ENCODE measurements at regions not wholly inside any gene's neighbourhood (a gene's known extent, or its start where the extent isn't known, plus 50 kb on each side); places are given as distances from the start of the nearest gene placed in this dataset.

DNA sequence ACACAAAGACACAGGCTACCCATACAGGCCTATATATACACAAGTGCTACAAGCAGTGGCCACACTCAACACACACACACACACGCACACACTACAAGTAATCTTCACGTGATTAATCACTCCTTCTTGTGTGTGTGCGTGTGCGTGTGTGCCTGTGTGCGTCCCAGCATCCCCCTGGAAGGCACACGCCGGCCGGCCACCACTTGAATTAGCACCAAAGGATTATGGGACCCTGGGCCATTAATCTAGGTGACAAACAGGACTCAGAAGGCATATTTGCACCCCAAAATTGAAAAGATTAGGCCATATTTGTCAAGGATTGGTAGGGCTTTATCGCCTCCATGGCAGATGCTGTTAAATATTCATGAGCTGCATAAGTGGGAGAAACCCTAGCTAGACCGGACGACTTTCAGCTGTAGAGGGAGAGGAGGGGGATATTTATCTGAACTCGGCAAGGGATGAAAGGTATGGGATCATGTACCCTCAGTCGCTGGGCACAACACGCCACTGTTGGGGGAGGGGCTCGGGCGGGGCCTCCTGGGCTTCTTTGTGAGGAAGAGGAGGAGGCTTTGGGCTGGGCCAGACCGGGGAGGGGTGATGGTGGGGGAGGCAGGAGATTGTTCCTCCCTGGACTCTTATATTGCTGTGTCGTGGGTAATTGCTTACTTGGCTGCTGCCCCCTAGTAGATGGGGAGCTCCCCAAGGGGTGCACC, 89.6 kb upstream of the LHX5 start:
- Histone ChIP-seq H3K9me3 (ENCODE audit: control insufficient read depth in 1 of 2, insufficient read depth in 1 of 2, low read length in 2 of 2) (peaks cover 0 to 18% of the 10 kb centered on the region in 2 experiments), H3K27ac (ENCODE audit: low read depth in 1 of 2, low read length in 2 of 2) (no peak overlapping the region), H3K27me3 (ENCODE audit: control insufficient read depth in 1 of 2, insufficient read depth in 2 of 2, low read length in 2 of 2) (peaks cover 15 to 22% of the 10 kb centered on the region in 2 experiments), H3K4me3 (ENCODE audit: low read length) (no peak overlapping the region), H3K4me1 (ENCODE audit: insufficient read depth, low read length) (no peaks in the 10 kb centered on the region), H3K36me3 (ENCODE audit: insufficient read depth, low read length) (no peaks in the 10 kb centered on the region)
- intact Hi-C loops (cut with DNase I, micrococcal nuclease), result no loop called here
- ATAC-seq (ENCODE audit: poor library complexity), result no peak
- H3K4me3 Mint-ChIP-seq, result no peak overlapping the region
- CTCF ChIA-PET, result no interaction called here
- TF ChIP-seq, protein P1, sequence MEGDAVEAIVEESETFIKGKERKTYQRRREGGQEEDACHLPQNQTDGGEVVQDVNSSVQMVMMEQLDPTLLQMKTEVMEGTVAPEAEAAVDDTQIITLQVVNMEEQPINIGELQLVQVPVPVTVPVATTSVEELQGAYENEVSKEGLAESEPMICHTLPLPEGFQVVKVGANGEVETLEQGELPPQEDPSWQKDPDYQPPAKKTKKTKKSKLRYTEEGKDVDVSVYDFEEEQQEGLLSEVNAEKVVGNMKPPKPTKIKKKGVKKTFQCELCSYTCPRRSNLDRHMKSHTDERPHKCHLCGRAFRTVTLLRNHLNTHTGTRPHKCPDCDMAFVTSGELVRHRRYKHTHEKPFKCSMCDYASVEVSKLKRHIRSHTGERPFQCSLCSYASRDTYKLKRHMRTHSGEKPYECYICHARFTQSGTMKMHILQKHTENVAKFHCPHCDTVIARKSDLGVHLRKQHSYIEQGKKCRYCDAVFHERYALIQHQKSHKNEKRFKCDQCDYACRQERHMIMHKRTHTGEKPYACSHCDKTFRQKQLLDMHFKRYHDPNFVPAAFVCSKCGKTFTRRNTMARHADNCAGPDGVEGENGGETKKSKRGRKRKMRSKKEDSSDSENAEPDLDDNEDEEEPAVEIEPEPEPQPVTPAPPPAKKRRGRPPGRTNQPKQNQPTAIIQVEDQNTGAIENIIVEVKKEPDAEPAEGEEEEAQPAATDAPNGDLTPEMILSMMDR (IDR thresholded peaks at IDR 0.05), result no peak
- no peaks in the 10 kb centered on the region for H3K36me3 Mint-ChIP-seq (ENCODE audit: low read depth)
- DNase-seq, result no peak
- H3K9me3 Mint-ChIP-seq, result peaks cover 4% of the 10 kb centered on the region
- no peaks in the 10 kb centered on the region for H3K4me1 Mint-ChIP-seq (ENCODE audit: low read depth)
- peaks cover 68% of the 10 kb centered on the region for H3K27me3 Mint-ChIP-seq
- POLR2A ChIA-PET, result no interaction called here
- no peak overlapping the region for H3K27ac Mint-ChIP-seq

DNA sequence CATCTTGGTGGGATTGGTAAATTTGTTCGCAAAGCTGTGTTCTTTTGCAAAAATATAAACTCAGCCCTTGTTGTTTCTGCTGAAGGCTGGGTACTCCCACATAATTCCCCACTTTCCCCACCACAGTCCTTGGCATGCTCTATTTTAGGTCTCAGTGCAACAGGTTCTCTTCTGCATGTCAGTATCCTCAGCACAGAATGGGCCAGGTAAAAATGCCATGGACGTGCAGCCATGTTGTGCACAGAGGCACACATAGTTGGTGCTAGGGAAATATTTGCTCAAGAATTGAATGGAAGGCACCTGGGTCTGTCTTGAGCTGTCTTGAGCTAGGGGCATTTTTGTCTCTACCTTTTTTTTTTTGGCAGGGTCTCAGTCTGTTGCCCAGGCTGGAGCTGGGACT, 87.8 kb upstream of the LHX5 start:
- TF ChIP-seq, protein P1 (IDR thresholded peaks at IDR 0.05), result no peak
- Histone ChIP-seq H3K4me1 (ENCODE audit: insufficient read depth, low read length) (no peaks in the 10 kb centered on the region), H3K4me3 (ENCODE audit: low read length) (no peak overlapping the region), H3K9me3 (ENCODE audit: control insufficient read depth in 1 of 2, insufficient read depth in 1 of 2, low read length in 2 of 2) (peaks cover 0 to 11% of the 10 kb centered on the region in 2 experiments), H3K36me3 (ENCODE audit: insufficient read depth, low read length) (no peaks in the 10 kb centered on the region), H3K27ac (ENCODE audit: low read depth in 1 of 2, low read length in 2 of 2) (no peak overlapping the region), H3K27me3 (ENCODE audit: control insufficient read depth in 1 of 2, insufficient read depth in 2 of 2, low read length in 2 of 2) (peaks cover 11 to 12% of the 10 kb centered on the region in 2 experiments)
- H3K36me3 Mint-ChIP-seq (ENCODE audit: low read depth), result no peaks in the 10 kb centered on the region
- intact Hi-C loops (cut with DNase I, micrococcal nuclease), result no loop called here
- H3K9me3 Mint-ChIP-seq, result peaks cover 4% of the 10 kb centered on the region
- no peaks in the 10 kb centered on the region for H3K4me1 Mint-ChIP-seq (ENCODE audit: low read depth)
- ATAC-seq (ENCODE audit: poor library complexity) (no peak), DNase-seq (no peak)
- ChIA-PET POLR2A (no interaction called here), CTCF (no interaction called here)
- H3K27ac Mint-ChIP-seq, result no peak overlapping the region
- no peak overlapping the region for H3K4me3 Mint-ChIP-seq
- H3K27me3 Mint-ChIP-seq, result peaks cover 64% of the 10 kb centered on the region

DNA sequence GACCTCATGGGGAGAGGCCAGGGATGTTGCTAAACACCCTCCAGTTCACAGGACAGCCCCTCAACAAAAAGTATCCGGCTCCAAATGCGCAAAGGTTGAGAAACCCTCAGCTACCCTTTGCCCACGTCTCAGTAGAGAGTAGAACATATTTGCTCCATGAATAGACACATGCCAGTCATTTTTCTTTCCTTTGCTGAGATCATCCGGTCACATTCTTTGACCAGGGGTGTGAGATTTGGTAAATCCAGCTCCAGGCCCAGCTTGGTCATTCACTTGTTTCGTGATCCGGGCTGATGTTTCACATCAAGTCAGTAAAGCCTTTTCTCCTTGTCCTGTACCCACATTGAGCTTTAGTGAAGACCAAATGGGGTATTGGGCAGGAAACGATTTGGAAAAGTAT, 83.6 kb upstream of the LHX5 start:
- Histone ChIP-seq H3K9me3 (ENCODE audit: control insufficient read depth in 1 of 2, insufficient read depth in 1 of 2, low read length in 2 of 2) (peaks cover 0 to 18% of the 10 kb centered on the region in 2 experiments), H3K27me3 (ENCODE audit: control insufficient read depth in 1 of 2, insufficient read depth in 2 of 2, low read length in 2 of 2) (peaks cover 0 to 3% of the 10 kb centered on the region in 2 experiments), H3K27ac (ENCODE audit: low read depth in 1 of 2, low read length in 2 of 2) (no peak overlapping the region), H3K4me3 (ENCODE audit: low read length) (no peak overlapping the region), H3K4me1 (ENCODE audit: insufficient read depth, low read length) (no peaks in the 10 kb centered on the region), H3K36me3 (ENCODE audit: insufficient read depth, low read length) (no peaks in the 10 kb centered on the region)
- H3K36me3 Mint-ChIP-seq (ENCODE audit: low read depth), result no peaks in the 10 kb centered on the region
- TF ChIP-seq, protein P1 (IDR thresholded peaks at IDR 0.05), result no peak
- ATAC-seq (ENCODE audit: poor library complexity) (no peak), DNase-seq (no peak)
- peaks cover 4% of the 10 kb centered on the region for H3K9me3 Mint-ChIP-seq
- peaks cover 46% of the 10 kb centered on the region for H3K27me3 Mint-ChIP-seq
- POLR2A ChIA-PET, result no interaction called here
- no peaks in the 10 kb centered on the region for H3K4me1 Mint-ChIP-seq (ENCODE audit: low read depth)
- H3K4me3 Mint-ChIP-seq, result no peak overlapping the region
- no peak overlapping the region for H3K27ac Mint-ChIP-seq
- intact Hi-C loops (cut with DNase I, micrococcal nuclease), result no loop called here
- CTCF ChIA-PET, result no interaction called here
